Tibial nerve (tissue), 4 donors: ENCODE measurements at regions not wholly inside any gene's neighbourhood (a gene's known extent, or its start where the extent isn't known, plus 50 kb on each side); places are given as distances from the start of the nearest gene placed in this dataset.

ENCODE experiments used
- EP300 ChIP-seq, 2 donors: sonication (generic); formaldehyde crosslinking; IDR thresholded peaks; one replicate each; pipeline ENCODE4 v1.6.1; 2017; ENCODE audit warnings: antibody characterized with exemption in 2 of 2, mild to moderate bottlenecking in 1 of 2
- TF ChIP-seq, protein P1 (sequence below), 5 experiments: fragments of 200-600 bp in 3 of 5; fragments of 450-650 bp in 2 of 5; sonication (generic) in 3 of 5; IDR thresholded peaks; one replicate each; pipeline ENCODE4 v1.5.1; 2016 to 2019; ENCODE audit warnings: antibody characterized with exemption in 5 of 5, mild to moderate bottlenecking in 3 of 5, moderate library complexity in 2 of 5

DNA sequence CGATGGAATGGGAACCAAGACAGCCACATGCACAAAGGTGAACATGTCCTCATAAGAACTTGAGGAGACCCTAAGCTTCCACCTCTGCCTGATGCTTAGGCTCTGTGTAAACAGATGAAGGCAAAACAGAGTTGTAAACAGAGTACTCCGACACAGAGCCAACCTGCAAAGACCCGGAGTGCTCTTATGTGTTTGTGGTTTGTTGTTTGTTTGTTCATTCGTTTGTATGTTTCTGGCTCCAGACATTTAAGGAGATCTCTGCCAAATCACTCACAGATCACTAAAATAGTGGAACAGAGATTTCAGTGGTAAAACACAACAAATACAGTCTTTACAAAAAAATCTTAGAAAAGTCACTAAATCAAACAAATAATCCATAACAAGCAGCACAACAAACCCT is 294.9 kb downstream of the EIPR1 start:
- TF ChIP-seq, protein P1, sequence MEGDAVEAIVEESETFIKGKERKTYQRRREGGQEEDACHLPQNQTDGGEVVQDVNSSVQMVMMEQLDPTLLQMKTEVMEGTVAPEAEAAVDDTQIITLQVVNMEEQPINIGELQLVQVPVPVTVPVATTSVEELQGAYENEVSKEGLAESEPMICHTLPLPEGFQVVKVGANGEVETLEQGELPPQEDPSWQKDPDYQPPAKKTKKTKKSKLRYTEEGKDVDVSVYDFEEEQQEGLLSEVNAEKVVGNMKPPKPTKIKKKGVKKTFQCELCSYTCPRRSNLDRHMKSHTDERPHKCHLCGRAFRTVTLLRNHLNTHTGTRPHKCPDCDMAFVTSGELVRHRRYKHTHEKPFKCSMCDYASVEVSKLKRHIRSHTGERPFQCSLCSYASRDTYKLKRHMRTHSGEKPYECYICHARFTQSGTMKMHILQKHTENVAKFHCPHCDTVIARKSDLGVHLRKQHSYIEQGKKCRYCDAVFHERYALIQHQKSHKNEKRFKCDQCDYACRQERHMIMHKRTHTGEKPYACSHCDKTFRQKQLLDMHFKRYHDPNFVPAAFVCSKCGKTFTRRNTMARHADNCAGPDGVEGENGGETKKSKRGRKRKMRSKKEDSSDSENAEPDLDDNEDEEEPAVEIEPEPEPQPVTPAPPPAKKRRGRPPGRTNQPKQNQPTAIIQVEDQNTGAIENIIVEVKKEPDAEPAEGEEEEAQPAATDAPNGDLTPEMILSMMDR (IDR thresholded peaks at IDR 0.05): no peak
- no peak for TF ChIP-seq EP300 (IDR thresholded peaks at IDR 0.05)
